Hepatocyte (in vitro differentiated cells): ENCODE measurements at regions not wholly inside any gene's neighbourhood (a gene's known extent, or its start where the extent isn't known, plus 50 kb on each side); places are given as distances from the start of the nearest gene placed in this dataset.
A peak's percentile ranks its signal among the peaks of the same experiment; 100 is the strongest.

Experiments
- DNase-seq: peaks from one replicate; pipeline ENCODE4 v3.0.0-alpha.2; 2016; ENCODE audit warnings: low spot score
- H2AFZ ChIP-seq: fragments of 200-600 bp; sonication (generic); 2 replicates; pipeline ENCODE4 v1.6.0; 2016; ENCODE audit warnings: antibody characterized with exemption, mild to moderate bottlenecking
- H3K27ac ChIP-seq: fragments of 200-600 bp; sonication (generic); 2 replicates; pipeline ENCODE4 v1.5.1; 2016; ENCODE audit warnings: mild to moderate bottlenecking
- H3K27me3 ChIP-seq: fragments of 200-600 bp; sonication (generic); 2 replicates; pipeline ENCODE4 v1.6.1; 2016
- H3K36me3 ChIP-seq: fragments of 200-600 bp; sonication (generic); replicated peaks from 2 replicates; pipeline ENCODE4 v1.5.1; 2016; ENCODE audit warnings: low read depth; ENCODE audit not compliant: insufficient read depth
- H3K4me1 ChIP-seq: fragments of 200-600 bp; sonication (generic); 2 replicates; pipeline ENCODE4 v1.5.1; 2016; ENCODE audit warnings: mild to moderate bottlenecking, moderate library complexity; ENCODE audit not compliant: insufficient read depth
- H3K4me2 ChIP-seq: fragments of 200-600 bp; sonication (generic); 2 replicates; pipeline ENCODE4 v1.6.0; 2016
- H3K4me3 ChIP-seq: fragments of 200-600 bp; sonication (generic); 2 replicates; pipeline ENCODE4 v1.5.1; 2016; ENCODE audit warnings: mild to moderate bottlenecking
- H3K79me2 ChIP-seq: fragments of 200-600 bp; sonication (generic); 2 replicates; pipeline ENCODE4 v1.6.0; 2017; ENCODE audit warnings: mild to moderate bottlenecking
- H3K9me2 ChIP-seq: fragments of 200-600 bp; sonication (generic); replicated peaks from 2 replicates; pipeline ENCODE4 v1.6.0; 2017; ENCODE audit warnings: mild to moderate bottlenecking; ENCODE audit not compliant: insufficient read depth
- H3K9me3 ChIP-seq: fragments of 200-600 bp; sonication (generic); 2 replicates; pipeline ENCODE4 v1.5.1; 2016; ENCODE audit warnings: low read depth, mild to moderate bottlenecking
- H4K20me1 ChIP-seq: fragments of 200-600 bp; sonication (generic); 2 replicates; pipeline ENCODE4 v1.6.0; 2016; ENCODE audit warnings: mild to moderate bottlenecking; ENCODE audit not compliant: insufficient read depth, poor library complexity, severe bottlenecking
- CTCF ChIP-seq: fragments of 200-600 bp; sonication (generic); IDR thresholded peaks from 2 replicates; pipeline ENCODE4 v1.5.1; 2016; ENCODE audit warnings: antibody characterized with exemption, mild to moderate bottlenecking; ENCODE audit not compliant: poor library complexity
- EZH2 ChIP-seq: fragments of 200-600 bp; sonication (generic); IDR thresholded peaks from 2 replicates; pipeline ENCODE4 v1.6.1; 2016; ENCODE audit warnings: antibody characterized with exemption, mild to moderate bottlenecking, borderline replicate concordance
- EZH2phosphoT487 ChIP-seq: fragments of 200-600 bp; sonication (generic); IDR thresholded peaks from one replicate; pipeline ENCODE4 v1.6.1; 2018; ENCODE audit warnings: antibody characterized with exemption, mild to moderate bottlenecking, low read depth, moderate library complexity; ENCODE audit not compliant: unreplicated experiment, severe bottlenecking
- WGBS: methylation state at CpG from one replicate; pipeline ENCODE4 v1.1.6; 2016; ENCODE audit warnings: low lambda C conversion rate; ENCODE audit errors: missing lambda C conversion rate; 5-methylcytosine and 5-hydroxymethylcytosine counted together

GRCh38 chr20:22338140-22338708 lies 246.1 kb downstream of the FOXA2 start:
- Histone ChIP-seq H3K27ac (no peak overlapping the region), H3K4me3 (no peak overlapping the region), H2AFZ (no peak overlapping the region), H4K20me1 (no peaks in the 10 kb centered on the region), H3K79me2 (no peaks in the 10 kb centered on the region), H3K27me3 (peaks cover 18% of the 10 kb centered on the region), H3K36me3 (no peaks in the 10 kb centered on the region), H3K9me2 (no peaks in the 10 kb centered on the region), H3K4me1 (no peaks in the 10 kb centered on the region), H3K4me2 (no peak overlapping the region), H3K9me3 (no peaks in the 10 kb centered on the region)
- 70% methylated on average over 6 of the region's 6 CpGs for WGBS
- no peak for DNase-seq
- TF ChIP-seq CTCF = no peak
- no peak for TF ChIP-seq EZH2phosphoT487
- TF ChIP-seq EZH2 = no peak

DNA sequence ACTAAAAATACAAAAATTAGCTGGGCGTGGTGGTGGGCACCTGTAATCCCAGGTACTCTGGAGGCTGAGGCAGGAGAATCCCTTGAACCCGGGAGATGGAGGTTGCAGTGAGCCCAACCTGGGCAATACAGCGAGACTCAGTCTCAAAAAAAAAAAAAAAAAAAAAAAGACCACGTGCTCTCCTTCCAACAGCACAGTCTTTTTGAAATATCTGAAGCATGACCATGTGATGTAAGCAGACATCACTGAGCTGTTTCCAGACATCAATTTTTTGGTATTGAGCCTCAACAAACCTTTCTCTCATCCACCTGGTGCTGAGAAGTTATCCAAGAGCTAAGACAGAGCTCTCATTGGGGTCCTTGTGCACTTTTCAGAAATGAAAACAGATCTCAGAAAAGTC lies 249.2 kb downstream of the FOXA2 start:
- Histone ChIP-seq H3K27me3 (peaks cover 44% of the 10 kb centered on the region), H3K9me2 (no peaks in the 10 kb centered on the region), H3K27ac (no peak overlapping the region), H4K20me1 (no peaks in the 10 kb centered on the region), H3K9me3 (no peaks in the 10 kb centered on the region), H3K79me2 (no peaks in the 10 kb centered on the region), H2AFZ (no peak overlapping the region), H3K4me1 (no peaks in the 10 kb centered on the region), H3K4me2 (no peak overlapping the region), H3K4me3 (no peak overlapping the region), H3K36me3 (no peaks in the 10 kb centered on the region)
- WGBS = 66% methylated on average over 4 of the region's 4 CpGs
- DNase-seq = no peak
- TF ChIP-seq EZH2 (no peak), EZH2phosphoT487 (no peak), CTCF (no peak)

- 42% methylated on average over 19 of the region's 19 CpGs for WGBS
- DNase-seq = peak; percentile 87
- TF ChIP-seq EZH2 (no peak), EZH2phosphoT487 (no peak), CTCF (peak; percentile 65)
These were observed 250.4 kb downstream of the FOXA2 start for GRCh38 chr20:22333885-22334545.

GRCh38 chr20:22324505-22324904 lies 259.9 kb downstream of the FOXA2 start:
- no peaks in the 10 kb centered on the region for H3K79me2 ChIP-seq
- H3K27ac ChIP-seq = no peak overlapping the region
- DNase-seq = no peak
- H2AFZ ChIP-seq = no peak overlapping the region
- TF ChIP-seq EZH2phosphoT487 (no peak), CTCF (no peak), EZH2 (no peak)
- H3K4me2 ChIP-seq = no peak overlapping the region
- H3K9me2 ChIP-seq = no peaks in the 10 kb centered on the region
- no peaks in the 10 kb centered on the region for H4K20me1 ChIP-seq
- no peaks in the 10 kb centered on the region for H3K9me3 ChIP-seq
- H3K4me3 ChIP-seq = no peak overlapping the region
- H3K36me3 ChIP-seq = no peaks in the 10 kb centered on the region
- H3K4me1 ChIP-seq = no peaks in the 10 kb centered on the region
- peaks cover 28% of the 10 kb centered on the region for H3K27me3 ChIP-seq
- WGBS = 96% methylated on average over 2 of the region's 2 CpGs

More at GRCh38 chr20:22333885-22334545, 250.4 kb downstream of the FOXA2 start:
- Histone ChIP-seq H3K79me2 (no peaks in the 10 kb centered on the region), H4K20me1 (no peaks in the 10 kb centered on the region), H3K9me2 (no peaks in the 10 kb centered on the region), H3K27ac (no peak overlapping the region), H2AFZ (no peak overlapping the region), H3K4me3 (no peak overlapping the region), H3K36me3 (no peaks in the 10 kb centered on the region), H3K27me3 (peaks cover 52% of the 10 kb centered on the region), H3K9me3 (no peaks in the 10 kb centered on the region), H3K4me1 (no peaks in the 10 kb centered on the region), H3K4me2 (no peak overlapping the region)
